ENCODE measurements at regions not wholly inside any gene's neighbourhood (a gene's known extent, or its start where the extent isn't known, plus 50 kb on each side); places are given as distances from the start of the nearest gene placed in this dataset.

GRCh38 chr14:83473416-83474235 lies 1940.0 kb upstream of the SEL1L start:
- Histone ChIP-seq H3K9me3 (no peaks in the 10 kb centered on the region; the same call in 2 of the 3 replicates), H3K27ac (no peak overlapping the region), H3K4me2 (no peak overlapping the region), H3K4me3 (no peak overlapping the region), H3K4me1 (no peaks in the 10 kb centered on the region)
- ChIA-PET POLR2A (no interaction called here), CTCF (no interaction called here)
- TF ChIP-seq GATA3 (IDR thresholded peaks at IDR 0.05; ENCODE audit: borderline replicate concordance) = no peak
- TF ChIP-seq ESRRA (IDR thresholded peaks at IDR 0.05; ENCODE audit: borderline replicate concordance, low read length) = no peak
- no peak for TF ChIP-seq FOXS1 (CRISPR knock-in tag; IDR thresholded peaks at IDR 0.05)
- no peak for TF ChIP-seq POLR2AphosphoS2 (conservative IDR thresholded peaks at IDR 0.05; ENCODE audit: low read length)
- TF ChIP-seq MAZ (IDR thresholded peaks at IDR 0.05; ENCODE audit: borderline replicate concordance, low read depth, low read length) = no peak
- FAIRE-seq (no peak), ATAC-seq (no peak), DNase-seq (ENCODE audit: low read depth in 1 of 2, low spot score in 1 of 2) (no peak)
- WGBS (ENCODE audit: missing lambda C conversion rate) = 16% methylated on average over 3 of the region's 3 CpGs

GRCh38 chr14:83478741-83479140 lies 1945.1 kb upstream of the SEL1L start:
- no peak for FAIRE-seq

GRCh38 chr14:83483063-83483462 lies 1949.4 kb upstream of the SEL1L start:
- POLR2A ChIA-PET = no interaction called here
- Histone ChIP-seq H3K27ac (no peak overlapping the region), H3K9me3 (no peaks in the 10 kb centered on the region; the same call in 2 of the 3 replicates), H3K4me2 (no peak overlapping the region), H3K4me3 (no peak overlapping the region), H3K4me1 (no peaks in the 10 kb centered on the region)
- ATAC-seq = no peak
- CTCF ChIA-PET = no interaction called here
- TF ChIP-seq NPAS2 (CRISPR knock-in tag; IDR thresholded peaks at IDR 0.05; ENCODE audit: borderline replicate concordance) (no peak), CEBPB (IDR thresholded peaks at IDR 0.05) (no peak), RAD21 (conservative IDR thresholded peaks at IDR 0.05 in 1 of 2, IDR thresholded peaks at IDR 0.05 in 1 of 2) (no peak), REST (IDR thresholded peaks at IDR 0.05) (no peak)
- DNase-seq (ENCODE audit: low read depth in 1 of 2, low spot score in 1 of 2) = no peak
- 6% methylated on average over 1 of the region's 1 CpG for WGBS (ENCODE audit: missing lambda C conversion rate)
- no peak for FAIRE-seq

More at GRCh38 chr14:83478741-83479140, 1945.1 kb upstream of the SEL1L start:
- ATAC-seq (no peak), DNase-seq (ENCODE audit: low read depth in 1 of 2, low spot score in 1 of 2) (no peak)
- 30% methylated on average over 6 of the region's 6 CpGs for WGBS (ENCODE audit: missing lambda C conversion rate)
- H3K4me1 ChIP-seq = no peaks in the 10 kb centered on the region
- no peak overlapping the region for H3K27ac ChIP-seq
- H3K4me2 ChIP-seq = no peak overlapping the region
- POLR2A ChIA-PET = no interaction called here
- no peaks in the 10 kb centered on the region; the same call in 2 of the 3 replicates for H3K9me3 ChIP-seq
- CTCF ChIA-PET = no interaction called here
- no peak overlapping the region for H3K4me3 ChIP-seq
- TF ChIP-seq ATOH8 (CRISPR knock-in tag; IDR thresholded peaks at IDR 0.05; ENCODE audit: low read depth) (no peak), KDM5A (IDR thresholded peaks at IDR 0.05) (no peak)

GRCh38 chr14:83485591-83485990 lies 1951.9 kb upstream of the SEL1L start:
- TF ChIP-seq POLR2AphosphoS2 (conservative IDR thresholded peaks at IDR 0.05; ENCODE audit: low read length) = no peak
- no peak for TF ChIP-seq CTCF (IDR thresholded peaks at IDR 0.05)
- TF ChIP-seq RAD21 (conservative IDR thresholded peaks at IDR 0.05 in 1 of 2, IDR thresholded peaks at IDR 0.05 in 1 of 2) = no peak
- TF ChIP-seq MAFK (IDR thresholded peaks at IDR 0.05; ENCODE audit: partially characterized antibody) = no peak
- no peak for TF ChIP-seq NPAS2 (CRISPR knock-in tag; IDR thresholded peaks at IDR 0.05; ENCODE audit: borderline replicate concordance)
- no peak for TF ChIP-seq PHF8 (IDR thresholded peaks at IDR 0.05; ENCODE audit: borderline replicate concordance, low read depth)
- TF ChIP-seq CHD4 (IDR thresholded peaks at IDR 0.05; ENCODE audit: borderline replicate concordance) = no peak
- no peak for TF ChIP-seq HOXA7 (CRISPR knock-in tag; IDR thresholded peaks at IDR 0.05)
- no peak for TF ChIP-seq GATA3 (IDR thresholded peaks at IDR 0.05; ENCODE audit: borderline replicate concordance)
- DNase-seq (ENCODE audit: low read depth in 1 of 2, low spot score in 1 of 2) (no peak), FAIRE-seq (no peak), ATAC-seq (no peak)
- no peak overlapping the region for H3K4me3 ChIP-seq
- no peaks in the 10 kb centered on the region for H3K4me1 ChIP-seq
- ChIA-PET CTCF (no interaction called here), POLR2A (no interaction called here)
- H3K27ac ChIP-seq = no peak overlapping the region
- H3K9me3 ChIP-seq = no peaks in the 10 kb centered on the region; the same call in 2 of the 3 replicates
- H3K4me2 ChIP-seq = no peak overlapping the region
